GM21529 (cell line): ENCODE measurements at regions not wholly inside any gene's neighbourhood (a gene's known extent, or its start where the extent isn't known, plus 50 kb on each side); places are given as distances from the start of the nearest gene placed in this dataset.
"Not testable (repeated sequence)": the region's sequence is repeated elsewhere in the genome, so short reads cannot be mapped to it uniquely, and the experiment has no call there.

Source experiments
- ATAC-seq: cut with Tn5 transposase; IDR thresholded peaks from one replicate; pipeline ENCODE4 v1.9.1; 2021; ENCODE audit not compliant: unreplicated experiment

DNA sequence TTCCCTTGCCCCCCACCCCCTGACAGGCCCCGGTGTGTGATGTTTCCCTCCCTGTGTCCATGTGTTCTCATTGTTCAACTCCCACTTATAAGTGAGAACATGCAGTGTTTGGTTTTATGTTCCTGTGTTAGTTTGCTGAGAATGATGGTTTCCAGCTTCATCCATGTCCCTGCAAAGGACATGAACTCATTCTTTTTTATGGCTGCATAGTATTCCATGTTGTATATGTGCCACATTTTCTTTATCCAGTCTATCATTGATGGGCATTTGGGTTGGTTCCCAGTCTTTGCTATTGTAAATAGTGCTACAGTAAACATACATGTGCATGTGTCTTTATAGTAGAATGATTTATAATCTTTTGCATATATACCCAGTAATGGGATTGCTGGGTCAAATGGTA lies 287.4 kb downstream of the UTRN start:
- ATAC-seq: not testable (repeated sequence)

DNA sequence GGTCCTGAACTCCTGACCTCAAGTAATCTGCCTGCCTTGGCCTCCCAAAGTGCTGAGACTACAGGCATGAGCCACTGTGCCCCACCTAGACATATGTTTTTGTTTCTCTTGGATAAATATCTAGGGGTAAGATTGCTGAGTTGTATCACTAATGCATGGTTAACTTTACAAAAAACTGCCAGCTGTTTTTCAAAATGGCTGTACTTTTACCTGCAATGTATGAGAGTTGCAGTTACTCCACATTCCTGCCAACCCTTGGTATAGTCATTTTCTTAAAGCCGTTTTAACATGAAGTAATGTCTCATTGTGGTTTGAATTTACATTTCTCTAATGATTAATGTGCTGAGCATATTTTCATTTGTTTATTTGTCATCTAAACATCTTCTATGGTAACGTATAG lies 289.7 kb downstream of the UTRN start:
- no peak for ATAC-seq

DNA sequence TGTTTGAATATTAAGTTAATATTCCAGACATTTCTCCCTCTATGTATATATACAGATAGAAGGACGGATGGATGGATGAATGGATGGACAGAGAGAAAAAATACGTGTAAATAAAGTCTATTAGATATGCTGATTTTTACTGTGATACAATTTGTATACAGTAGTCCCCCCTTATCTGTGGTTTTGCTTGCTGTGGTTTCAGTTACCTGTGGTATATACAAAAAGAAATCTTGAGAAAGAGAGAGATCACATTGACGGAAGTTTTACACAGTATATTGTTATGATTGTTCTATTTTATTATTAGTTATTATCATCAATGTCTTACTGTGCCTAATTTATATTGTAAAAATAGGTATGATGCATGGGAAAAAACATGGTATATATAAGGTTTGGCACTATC lies 290.2 kb downstream of the UTRN start:
- ATAC-seq: no peak

DNA sequence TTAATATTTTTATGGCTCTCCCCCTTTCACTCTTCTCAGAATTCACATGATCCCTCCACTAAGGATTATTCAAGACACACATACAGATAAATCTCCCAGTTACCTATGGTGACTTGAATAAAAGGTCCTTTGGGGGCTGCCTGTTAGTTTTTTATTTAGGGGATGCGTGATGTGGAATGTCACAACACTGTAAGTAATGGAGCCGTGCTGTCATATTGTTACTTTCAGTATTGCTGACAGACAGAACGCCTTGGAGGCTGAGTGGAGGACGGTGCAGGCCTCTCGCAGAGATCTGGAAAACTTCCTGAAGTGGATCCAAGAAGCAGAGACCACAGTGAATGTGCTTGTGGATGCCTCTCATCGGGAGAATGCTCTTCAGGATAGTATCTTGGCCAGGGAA lies 291.7 kb downstream of the UTRN start:
- ATAC-seq: no peak

DNA sequence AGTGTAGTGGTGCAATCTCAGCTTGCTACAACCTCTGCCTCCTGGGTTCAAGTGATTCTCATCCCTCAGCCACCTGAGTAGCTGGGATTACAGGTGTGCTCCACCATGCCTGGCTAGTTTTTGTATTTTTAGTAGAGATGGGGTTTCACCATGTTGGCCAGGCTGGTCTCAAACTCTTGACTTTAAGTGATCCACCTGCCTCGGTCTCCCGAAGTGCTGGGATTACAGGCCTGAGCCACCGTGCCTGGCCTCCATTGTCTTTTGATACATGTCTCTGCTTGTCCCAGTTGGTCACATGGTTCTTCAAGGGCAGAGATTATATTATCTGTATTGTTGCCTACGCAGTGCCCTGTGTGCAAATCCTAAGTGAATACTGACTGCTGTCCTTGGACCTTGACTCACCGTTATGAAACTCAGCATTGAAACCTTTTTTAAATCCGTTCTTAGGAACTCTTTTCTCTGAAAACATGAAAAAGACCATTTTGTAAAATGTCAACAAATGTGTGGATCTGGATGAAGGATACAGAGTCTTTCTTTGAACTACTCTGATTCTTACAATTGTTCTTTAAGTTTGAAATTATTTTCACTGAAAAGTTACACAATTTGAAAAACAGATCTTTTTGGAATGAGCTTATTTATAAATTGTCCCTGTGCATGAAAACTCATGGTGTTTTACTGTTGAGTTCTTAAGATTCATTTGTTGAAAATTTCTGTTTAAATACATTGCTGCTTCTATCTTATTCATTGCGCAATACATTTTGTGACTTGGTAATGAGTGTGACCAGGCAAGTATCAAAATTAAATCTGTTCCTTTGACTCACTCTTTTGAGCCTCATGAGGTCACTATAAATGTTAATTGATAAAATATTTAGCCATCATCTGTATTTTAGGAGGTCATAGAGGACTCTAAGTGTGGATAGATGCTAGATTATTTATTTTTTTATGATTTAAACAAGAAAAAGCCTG lies 293.5 kb downstream of the UTRN start:
- ATAC-seq: no peak

DNA sequence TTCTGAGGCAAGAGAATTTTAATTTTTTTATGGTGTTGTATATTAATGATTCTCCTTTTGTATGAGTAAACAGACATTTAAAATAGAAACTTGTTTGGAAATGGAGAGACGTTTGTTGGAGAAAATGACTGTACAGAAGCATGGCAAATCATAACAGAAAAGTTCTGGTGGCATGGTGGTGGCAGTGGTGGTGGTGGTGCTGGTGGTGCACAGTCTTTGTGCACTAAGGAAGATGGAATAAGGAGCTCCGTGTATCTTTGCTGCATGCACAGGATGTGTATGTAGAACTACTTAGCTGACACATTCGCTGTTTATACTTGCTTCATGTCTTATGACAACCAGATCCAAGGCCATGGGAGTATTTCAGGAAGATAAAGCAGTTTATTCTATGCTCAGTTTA lies 294.9 kb downstream of the UTRN start:
- no peak for ATAC-seq

DNA sequence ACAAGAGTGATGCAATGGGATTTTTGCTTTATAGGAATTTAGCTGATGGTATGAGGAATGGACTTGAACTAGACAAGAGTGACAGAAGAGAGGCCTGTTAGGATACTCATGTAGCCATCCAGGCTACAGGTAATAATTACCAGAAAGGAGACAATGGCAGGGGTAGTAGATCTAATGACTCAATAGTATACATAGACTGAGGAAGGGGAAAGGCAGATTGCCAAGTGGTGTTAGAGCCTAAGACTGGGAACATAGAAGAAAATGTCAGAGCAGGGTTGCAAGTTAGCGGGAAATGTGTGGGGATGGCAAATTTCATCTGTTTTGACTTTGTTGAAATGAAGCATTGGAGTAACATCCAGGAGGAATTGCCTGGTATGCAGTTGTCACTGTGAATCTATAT lies 295.6 kb downstream of the UTRN start:
- no peak for ATAC-seq

DNA sequence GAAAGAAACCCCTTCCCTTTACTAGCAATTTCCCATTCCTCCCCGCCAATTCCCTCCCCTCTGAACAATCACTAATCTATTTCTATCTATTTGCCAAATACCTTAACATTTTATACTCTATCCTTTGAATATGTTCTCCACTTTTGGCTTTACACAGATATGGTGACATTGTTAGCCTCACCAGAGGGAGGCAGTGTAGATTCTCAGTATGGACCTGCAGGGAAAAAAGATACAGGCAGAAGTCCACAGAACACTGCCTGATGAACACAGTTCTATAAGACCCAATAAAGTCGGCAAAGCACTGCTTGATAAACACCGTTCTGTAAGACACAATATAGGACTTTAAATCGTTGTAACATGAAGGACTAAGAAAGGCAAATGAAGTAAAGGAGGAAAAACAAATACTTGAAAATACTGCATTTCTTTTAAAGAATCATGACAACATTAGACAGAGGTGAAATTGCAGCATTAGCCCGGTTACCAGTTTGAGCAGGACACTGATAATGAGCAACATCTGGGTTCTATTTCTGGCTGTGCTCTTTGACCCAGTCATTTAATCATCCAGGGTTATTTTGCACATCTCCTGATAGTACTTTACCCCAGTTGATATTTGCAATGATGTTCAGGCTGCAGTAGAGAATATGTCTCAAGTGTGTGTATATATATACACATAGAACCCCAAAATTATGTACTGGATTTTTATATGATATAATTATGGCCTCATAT lies 296.8 kb downstream of the UTRN start:
- ATAC-seq: no peak

DNA sequence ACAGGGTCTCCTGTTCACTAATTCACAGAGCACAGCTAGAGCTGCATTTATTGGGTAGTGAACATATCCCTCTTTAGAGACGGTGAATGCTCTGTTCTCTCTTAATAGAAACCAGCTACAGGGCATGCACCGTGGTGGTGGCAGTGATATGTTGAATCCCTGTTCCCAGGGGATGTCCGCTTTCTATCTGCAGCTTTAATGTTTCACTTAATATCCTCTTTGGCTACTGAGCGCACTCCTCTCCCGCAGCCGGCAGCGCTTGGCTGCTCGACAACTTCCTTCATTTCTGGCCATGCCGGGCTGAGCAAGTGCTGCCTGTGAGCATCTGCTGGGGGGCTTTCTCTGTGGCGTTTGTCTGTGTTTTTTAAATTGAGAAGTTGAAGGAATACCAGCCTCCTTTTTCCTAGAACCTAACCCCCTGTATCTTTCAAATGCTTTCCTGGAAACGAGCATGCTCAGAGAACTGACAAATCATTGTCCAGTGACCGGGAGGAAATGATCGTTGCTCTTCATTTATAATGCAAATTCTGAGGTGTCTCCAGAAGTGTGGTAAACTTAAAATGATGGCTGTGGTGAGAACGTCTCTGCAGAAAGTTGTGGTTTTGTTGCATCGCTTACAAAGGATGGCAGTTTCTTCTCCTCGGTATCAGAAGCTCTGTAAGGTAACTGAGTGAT lies 297.9 kb downstream of the UTRN start:
- ATAC-seq: peak; percentile 95

DNA sequence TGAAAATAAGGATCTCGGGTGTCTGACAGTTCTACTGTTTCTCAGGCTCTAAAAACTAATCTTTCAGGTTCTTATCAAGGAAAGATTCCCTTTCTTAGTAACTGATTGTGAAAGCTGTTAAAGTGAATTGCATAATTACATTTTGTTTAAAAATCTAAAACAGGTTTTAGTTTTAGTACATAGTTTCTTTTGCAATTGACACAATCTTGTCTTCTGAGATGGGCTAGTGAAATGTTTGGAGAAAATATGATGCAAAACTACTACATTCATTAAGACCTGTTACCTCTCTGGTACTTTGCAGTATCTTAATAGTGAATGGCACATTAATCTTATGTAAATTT lies 298.4 kb downstream of the UTRN start:
- ATAC-seq: peak; percentile 7

DNA sequence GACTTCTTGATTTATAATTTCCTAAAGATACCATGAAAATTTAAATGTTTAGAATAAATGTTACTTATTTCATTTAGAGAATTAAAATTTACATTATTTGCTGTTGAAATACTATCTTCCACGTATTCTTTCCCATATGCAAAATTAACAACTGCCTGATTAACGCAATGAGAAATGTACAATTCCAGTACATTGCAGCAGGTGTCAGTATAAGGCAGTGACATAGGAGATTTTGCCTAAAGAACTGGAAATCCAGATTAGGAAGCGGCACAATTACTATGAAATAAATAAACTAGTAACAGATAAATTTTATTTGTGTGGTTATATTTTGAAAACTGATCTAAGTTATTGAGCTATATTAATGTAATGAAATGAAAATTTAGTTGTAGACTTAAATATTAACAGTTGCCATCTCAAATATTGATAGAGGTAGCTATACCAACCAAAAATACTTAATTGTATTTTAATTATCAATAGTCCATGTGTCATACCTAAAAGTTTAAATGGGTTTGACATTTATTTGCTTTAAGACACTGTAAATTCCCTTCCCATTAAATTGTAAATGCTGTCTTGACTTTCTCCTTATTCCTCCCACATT lies 300.2 kb downstream of the UTRN start:
- ATAC-seq: no peak

DNA sequence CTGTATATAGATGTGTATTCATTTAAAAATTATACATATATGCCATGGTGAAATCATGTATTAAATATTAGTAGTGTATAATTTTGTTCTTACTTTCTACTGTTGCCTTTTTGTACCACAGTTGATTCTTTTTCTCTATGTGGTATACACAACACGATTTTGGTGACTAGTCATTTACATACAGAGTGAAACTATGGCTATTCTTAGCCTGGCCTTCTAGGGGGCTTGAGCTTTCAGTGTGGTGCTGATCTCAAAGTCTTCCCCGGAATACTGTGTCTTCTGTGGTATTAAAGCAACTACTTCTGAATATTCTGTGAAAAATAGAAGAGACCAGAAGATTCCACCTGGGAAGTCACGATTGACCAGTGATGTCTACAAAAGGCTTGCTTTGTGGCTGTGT lies 301.9 kb downstream of the UTRN start:
- no peak for ATAC-seq

DNA sequence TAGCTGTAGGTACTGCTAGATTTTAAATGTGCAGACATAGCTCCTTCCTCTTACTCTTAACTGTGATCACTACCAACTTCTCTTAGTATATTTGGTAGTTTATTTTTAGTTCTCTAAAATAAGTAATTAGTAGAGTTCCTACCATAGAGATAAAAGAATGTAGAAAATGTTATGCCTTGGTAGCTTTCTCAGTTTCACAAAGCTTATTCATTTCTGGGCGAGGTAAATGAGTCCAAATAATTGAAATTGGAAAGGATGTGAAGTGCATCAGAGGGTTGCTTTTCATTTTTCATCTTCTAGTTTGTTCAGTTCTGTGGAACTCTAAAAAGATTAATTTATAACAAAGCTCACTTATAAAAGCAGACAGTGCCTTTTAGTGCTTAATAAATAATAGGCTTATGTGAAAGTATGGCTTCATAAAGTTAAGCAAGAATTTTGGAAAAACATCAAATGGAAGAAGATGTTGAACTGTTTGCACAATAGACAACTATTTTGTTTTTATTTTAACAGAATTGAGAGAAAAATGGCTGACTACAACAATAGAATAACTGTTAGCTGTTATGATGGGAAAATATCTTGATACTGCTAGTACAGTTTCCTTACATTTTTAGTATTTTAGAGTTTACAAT lies 303.7 kb downstream of the UTRN start:
- peak; percentile 52 for ATAC-seq

DNA sequence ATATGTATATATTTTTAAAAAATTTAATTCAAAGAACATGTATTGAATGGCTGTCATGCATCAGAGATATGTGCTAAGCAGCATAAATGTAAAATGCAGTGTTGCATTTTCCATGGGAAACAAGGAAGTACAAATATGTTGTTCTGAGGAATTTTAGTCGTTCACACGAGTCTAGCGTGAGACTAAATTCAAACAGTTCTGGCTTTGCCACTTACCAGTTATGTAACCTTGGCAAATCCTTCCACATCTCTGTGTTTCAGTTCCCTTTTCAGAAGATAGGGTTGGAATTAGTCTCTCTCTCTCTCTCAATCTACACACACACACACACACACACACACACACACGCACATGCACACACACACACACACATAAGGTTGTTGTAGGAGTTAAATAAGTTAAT lies 305.4 kb downstream of the UTRN start:
- ATAC-seq: no peak

DNA sequence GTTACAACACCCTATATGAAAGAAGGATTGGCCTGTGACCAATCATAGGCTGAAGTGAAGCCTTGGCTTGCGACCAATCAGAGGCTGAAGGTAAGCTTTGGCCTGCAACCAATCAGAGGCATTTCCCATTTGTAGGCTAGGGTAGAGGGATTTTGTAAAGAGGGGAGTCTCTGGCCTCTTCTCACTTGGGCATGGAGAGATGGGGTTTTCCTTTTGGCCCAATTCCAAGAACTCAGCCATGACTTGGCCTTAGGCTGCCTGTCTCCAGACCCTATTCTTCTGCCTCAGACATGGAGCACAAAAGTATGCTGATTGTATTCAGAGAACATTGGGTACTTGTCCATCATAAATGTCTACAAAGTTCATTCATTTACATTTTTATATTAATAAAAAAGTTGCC lies 308.3 kb downstream of the UTRN start:
- no peak for ATAC-seq

DNA sequence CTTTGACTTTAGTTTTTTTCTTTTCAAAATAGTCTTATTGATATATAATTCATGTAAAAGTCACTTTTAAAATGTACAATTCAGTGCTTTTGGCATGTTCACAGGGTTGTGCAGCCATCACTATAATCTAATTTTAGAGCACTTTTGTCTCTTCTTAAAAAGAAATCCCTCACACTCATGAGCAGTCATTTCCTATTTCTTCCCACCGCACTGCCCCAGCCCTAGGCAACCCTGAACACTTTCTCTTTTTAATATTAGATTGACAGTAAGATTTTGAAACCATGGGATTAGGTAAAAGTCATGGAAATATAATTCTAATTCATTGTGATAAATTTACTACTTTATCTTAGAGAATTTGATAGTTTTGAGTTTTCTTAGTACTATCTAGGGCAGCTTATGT lies 309.4 kb downstream of the UTRN start:
- ATAC-seq: no peak

DNA sequence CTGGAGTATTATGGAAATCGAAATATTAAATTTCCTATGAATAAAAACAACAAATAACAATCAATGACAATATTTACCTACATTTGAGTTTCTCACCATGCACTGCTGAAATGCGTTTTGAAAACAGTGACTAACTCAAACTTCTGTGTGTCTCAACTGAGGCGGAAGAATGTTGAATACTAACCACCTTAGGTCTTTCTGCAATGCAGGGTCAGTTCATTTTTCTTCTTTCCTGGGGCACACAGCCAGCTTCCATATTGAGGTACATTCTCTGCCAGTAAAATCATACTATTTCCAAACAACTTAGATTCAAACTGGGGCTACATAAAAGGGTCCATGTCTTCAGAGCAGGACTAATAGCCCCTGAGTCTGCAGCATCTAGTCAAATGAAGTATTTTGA lies 310.1 kb downstream of the UTRN start:
- no peak for ATAC-seq

DNA sequence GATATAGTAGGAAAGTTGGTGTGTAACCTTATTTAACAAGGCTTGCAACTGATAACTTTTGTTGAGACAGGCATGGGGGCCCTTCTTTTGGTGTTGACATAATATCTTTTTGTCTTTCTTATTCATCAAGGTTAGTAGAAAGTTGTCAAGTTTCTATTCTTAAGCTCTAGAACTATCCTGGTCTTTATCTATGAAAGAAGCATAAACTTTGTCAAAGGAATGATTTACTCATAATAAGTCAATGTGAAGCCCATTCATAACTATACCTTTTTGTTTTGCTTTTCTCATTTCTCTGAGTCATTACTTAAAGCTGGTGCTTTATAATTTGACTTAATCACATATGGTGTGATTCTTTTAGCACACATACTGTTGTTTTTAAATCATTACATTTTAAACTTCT lies 312.4 kb downstream of the UTRN start:
- ATAC-seq: no peak

DNA sequence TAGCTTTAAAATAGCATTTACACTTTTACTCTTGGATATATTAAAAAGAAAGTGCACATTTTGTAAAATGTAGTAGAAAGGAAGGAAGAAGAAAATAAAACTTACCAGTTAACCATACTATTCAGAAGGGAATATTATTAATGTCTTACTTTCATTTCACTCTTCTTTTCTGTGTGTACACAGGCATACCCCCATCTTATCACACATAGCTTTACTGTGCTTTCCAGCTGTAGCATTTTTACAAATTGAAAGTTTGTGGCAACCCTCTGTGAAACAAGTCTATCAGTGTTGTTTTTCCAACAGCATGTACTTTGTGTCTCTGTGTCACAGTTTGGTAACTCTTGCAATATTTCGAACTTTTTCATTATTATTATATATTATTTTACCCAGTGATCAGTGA lies 314.5 kb downstream of the UTRN start:
- no peak for ATAC-seq

DNA sequence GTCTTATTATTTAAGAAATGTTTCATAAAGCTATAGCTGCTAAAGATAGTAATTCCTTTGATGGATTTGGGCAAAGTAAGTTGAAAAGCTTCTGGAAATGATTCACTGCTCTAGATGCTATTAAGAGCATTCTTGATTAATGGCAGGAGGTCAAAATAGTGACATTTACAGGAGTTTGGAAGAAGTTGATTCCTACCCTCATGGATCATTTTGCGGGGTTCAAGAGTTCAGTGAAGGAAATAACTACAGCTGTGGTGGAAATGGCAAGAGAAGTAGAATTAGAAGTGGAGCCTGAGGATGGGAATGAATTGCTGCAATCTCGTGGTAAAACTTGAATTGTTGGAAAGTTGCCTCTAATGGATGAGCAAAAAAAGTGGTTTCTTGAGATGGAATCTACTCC lies 316.1 kb downstream of the UTRN start:
- ATAC-seq: no peak
